Right ventricle myocardium inferior (tissue), 1 donor: ENCODE measurements at regions not wholly inside any gene's neighbourhood (a gene's known extent, or its start where the extent isn't known, plus 50 kb on each side); places are given as distances from the start of the nearest gene placed in this dataset.
A peak's percentile ranks its signal among the peaks of the same experiment; 100 is the strongest.

Experiments used
- ATAC-seq: fragments of 200-7000 bp; cut with Tn5 transposase; one replicate; pipeline ENCODE4 v1.9.1; 2020; ENCODE audit warnings: mild to moderate bottlenecking, moderate library complexity
- DNase-seq: peaks from one replicate; pipeline ENCODE4 v3.0.0; 2021; ENCODE audit errors: missing footprints
- intact Hi-C: fragments of 100-400 bp; cut with DNase I; formaldehyde crosslinking; loops from one replicate; pipeline ENCODE4 v1.11.0; 2022
- donor health status: DM: no; HTN: yes; CAD: no; lungs with severe emphysema.

DNA sequence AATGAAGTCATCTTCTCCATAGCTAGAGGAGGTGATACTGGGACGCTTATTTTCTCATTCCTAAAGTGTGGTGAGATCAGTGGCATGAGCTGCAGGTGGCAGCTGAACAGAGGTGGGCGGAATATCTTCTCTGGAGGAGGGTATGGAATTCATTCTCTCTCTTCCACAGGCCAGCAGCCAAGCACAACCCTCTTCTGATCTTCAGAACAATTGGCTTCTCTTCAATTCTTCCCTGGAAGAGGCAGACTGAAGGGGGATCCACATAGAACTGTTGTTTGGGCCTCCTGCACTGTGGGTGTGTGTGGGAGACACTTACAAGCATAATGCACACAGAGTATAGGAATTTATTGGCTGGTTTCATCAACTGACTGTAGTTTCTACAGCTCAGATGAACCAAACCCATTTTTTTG lies 180.4 kb upstream of the RASGEF1B start:
- intact Hi-C loops, result no loop called here

DNA sequence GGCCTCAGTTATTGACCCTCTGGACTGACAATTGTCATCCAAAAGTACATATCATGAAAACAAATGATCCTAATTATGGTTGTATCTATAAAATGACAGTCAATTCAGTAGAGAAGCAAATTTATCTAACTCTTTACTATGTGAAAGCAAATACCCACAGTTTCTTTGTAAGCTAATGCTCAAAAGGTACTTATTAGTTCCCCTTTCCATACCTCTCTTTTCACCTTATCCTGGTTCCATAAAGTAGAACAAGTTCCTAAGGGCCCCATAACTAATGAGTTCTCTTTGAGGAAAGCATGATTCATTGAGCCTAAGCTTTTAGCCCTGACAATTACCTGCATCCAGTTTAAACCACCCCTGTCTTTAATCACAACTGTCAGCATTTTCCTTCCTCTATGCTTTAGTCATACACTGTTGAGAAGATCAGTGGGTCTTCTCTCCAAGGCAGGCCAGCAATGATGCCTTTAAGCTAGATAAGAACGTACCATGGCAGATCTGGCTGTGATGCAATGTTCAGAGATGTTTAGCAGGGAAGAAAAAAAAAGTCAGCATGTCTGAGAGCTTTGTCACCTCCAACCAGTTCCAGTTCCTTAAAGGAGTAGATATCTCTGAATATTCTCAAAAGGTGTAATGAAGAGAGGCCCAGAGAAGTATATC lies 179.7 kb upstream of the RASGEF1B start:
- DNase-seq (no peak), ATAC-seq (no peak)

More for the DNA sequence above, 180.4 kb upstream of the RASGEF1B start:
- no peak for ATAC-seq
- DNase-seq, result no peak

DNA sequence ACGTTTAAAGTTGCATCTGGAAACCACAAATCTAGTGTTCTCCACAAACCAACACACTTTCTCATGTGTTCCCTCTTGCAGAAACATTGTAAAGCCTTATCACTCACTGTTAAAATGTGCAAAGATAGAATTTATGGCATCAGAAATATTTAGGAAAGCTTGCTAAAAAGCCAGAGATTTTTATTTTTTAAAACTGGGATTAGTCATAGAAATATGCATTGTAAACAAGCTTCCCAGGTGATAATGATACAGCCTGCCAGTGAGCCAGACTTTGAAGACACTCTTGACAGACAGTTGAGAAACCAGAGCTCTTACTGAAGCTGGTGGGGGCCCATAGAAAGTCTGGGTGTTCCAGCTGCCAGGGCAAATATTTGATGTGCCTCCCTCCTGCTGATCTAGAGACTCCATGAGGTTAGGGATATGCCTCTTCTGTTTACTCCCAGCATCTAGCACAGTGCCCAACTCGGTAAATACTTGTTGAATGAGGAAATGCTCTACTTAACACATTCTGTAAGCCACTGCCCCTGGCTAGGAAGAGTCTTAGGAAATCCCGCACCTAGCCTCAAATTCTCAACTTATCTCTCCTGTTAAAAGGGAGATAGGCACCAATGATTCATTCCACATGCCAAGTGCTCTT lies 179.0 kb upstream of the RASGEF1B start:
- DNase-seq (no peak), ATAC-seq (no peak)
- intact Hi-C loops, result no loop called here

More for the DNA sequence above, 179.7 kb upstream of the RASGEF1B start:
- intact Hi-C loops, result no loop called here

DNA sequence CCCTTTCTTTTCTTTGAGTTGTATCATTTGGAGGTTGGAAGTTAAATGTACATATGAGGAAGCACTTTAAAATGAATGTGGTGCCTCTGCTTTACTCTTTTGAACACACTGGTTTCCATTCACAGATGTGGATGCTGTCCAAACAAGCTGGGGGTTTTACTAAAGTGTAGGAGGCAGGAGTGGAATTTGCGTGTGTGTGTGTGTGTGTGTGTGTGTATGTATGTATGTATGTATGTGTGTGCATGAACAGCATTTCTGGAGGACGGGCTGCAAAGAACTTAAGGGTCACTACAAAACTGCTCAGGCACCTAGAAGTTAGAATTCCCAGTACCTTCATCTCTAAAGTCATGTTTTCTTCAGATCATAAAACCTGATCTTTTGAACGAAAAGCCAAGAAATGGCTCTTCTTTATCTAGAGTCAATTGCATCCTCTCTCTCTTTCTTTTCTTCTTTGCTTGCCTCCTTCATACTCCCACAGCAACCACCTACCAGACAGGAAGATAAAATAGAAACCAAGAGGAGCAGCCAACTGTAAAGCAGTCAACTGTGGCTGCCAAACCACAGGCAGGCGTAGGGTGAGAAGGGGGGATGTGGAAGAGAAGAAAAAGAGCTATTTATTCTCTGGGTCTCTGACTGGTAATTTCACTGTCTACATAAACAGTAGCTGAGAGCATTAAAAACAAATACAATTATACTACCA lies 177.0 kb upstream of the RASGEF1B start:
- DNase-seq (no peak), ATAC-seq (no peak)
- intact Hi-C loops, result no loop called here

DNA sequence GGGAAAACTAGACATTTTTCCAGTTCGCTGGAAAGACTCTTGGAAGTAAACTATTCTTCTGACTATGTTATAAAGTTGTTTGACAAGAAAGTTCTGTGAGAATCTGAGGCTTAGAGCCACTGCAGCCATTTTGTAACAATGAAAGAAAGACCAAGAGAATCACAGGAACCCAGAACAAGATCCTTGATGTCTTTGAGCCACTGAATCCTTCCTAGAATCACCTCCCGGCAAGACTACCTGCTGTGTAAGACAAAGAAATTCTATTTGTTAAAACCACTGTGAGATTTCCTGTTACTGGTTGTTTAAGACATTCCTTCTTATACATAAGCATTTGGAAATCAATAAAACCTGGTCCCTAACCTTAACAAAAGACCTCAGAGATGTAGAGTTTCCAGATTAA lies 175.7 kb upstream of the RASGEF1B start:
- DNase-seq (no peak), ATAC-seq (no peak)
- intact Hi-C loops, result no loop called here

DNA sequence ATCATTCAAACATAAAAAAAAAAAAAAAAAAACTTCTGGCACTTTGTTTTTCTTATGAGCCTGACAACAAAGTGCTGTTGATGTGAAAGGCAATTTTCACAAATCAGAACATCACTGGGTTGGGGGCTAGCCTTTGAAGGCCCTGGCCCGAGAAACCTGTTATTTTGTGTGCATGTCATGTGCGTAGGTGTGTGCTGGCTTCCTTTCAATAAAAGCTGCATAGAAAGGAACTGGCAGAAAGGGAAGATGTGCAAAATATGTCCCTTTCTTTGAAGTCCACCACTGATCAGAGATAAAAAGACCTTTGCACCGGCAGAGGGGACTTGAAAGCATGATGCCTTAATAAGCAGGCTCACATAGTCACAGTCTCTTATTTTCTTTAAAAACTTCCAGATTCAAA lies 170.8 kb upstream of the RASGEF1B start:
- no peak for ATAC-seq
- intact Hi-C loops, result no loop called here
- no peak for DNase-seq

DNA sequence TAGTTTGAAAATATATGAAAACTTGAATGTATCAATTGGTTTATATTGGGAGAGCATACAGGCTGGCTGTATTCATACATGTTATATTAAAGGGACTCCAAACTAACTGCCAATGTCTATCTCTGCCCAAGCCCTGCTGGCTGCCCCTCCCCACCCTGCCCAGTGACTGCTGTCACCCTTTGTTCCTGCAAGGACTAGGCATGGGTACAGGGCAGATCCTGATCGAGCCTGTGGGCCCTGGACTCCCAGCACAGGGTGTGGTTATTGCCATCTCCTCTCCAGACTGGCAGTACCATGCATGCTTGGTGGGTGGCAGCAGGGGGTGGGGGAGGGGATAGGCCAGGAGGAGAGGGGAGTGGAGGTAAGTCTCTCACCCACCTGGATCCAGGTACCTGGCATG lies 167.5 kb upstream of the RASGEF1B start:
- intact Hi-C loops, result no loop called here
- no peak for DNase-seq
- ATAC-seq, result no peak

DNA sequence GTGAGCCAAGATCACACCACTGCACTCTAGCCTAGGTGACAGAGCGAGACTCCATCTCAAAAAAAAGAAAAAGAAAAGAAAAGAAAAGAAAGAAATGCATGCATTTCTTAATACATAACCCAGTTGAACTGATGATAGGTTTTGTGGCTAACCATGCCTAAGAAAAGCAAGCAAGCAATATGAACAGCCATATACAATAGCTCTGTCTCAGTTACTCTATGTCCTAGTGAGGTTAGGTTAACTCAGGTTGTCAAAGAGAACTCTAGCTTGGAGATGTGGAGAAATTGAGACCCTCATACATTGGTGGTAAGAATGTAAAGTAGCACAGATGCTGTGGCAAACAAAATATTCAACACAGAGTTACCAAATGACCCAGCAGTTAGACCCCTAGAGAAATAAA lies 167.0 kb upstream of the RASGEF1B start:
- DNase-seq (no peak), ATAC-seq (no peak)
- intact Hi-C loops, result no loop called here

DNA sequence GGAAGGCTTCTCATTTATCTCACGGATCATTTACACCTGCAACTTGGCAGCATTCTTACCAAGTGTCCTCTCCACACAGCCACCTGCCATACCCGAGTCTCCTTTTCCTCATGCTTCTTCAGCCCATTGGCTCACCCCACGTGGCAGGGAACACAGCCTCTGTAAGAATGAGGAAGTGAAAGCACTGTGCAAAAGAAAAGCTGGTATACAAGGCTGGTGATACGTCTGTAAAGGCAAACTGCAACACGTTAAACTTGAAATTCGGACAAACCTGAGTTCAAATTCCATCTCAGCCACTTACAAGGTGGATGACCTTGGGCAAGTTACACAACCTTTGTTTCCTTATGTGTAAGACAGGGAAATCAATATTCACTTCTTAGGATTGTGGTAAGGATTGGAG lies 164.0 kb upstream of the RASGEF1B start:
- intact Hi-C loops, result no loop called here
- DNase-seq (no peak), ATAC-seq (peak; percentile 60)

DNA sequence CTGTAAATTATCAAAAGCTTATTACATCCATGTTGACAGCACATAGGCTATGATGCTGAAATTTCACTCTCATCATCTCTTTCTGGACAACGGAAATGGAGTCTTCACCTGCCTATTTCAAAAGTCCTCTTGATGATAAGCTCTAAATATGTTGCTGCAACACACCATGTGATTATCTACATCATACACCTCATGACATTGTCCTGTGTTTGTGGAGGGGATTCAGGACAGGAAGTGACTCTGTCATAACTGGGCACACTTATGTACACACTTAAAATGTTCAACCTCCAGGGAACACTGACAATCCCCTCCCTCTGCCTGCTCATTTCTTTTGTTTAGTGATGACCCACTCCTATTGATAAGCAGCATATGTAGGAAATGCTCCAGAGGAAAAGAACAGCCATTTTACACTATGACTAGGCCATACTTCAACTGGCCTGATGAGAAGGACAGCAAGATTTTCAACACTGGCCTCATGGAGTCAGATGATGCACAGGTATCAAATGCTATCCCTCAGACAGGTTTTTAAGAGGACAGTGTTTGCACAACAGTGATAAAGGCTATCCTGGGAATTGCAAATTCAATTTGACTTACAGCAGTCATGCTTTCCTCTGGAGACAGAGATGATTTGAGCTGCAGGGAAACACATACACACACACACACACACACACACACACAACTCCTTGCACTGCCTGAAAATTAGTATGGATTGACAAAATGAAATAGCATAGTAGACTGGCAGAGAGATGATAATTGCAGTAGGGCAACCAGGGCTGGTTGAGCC lies 163.3 kb upstream of the RASGEF1B start:
- DNase-seq, result no peak
- no peak for ATAC-seq
- intact Hi-C loops, result no loop called here

DNA sequence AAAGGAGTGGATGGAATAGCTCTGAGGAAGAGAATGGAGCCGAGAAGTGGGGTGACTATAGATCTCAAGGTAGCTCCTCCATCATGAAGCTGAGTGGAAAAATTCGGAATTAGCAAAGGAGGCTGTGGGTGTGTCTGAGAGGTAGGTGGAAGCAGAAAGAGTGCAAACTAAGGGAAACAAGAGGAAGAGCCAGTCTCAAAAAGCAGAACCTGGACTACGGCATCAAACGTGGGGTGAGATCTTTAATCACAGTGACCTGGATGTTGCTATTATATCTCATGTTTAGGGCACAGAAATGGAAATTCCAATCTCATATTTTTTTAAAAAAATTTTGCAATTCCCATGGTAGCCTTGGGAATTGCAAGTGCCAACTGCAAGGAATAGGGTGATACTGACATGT lies 162.5 kb upstream of the RASGEF1B start:
- DNase-seq (no peak), ATAC-seq (no peak)
- intact Hi-C loops, result no loop called here

DNA sequence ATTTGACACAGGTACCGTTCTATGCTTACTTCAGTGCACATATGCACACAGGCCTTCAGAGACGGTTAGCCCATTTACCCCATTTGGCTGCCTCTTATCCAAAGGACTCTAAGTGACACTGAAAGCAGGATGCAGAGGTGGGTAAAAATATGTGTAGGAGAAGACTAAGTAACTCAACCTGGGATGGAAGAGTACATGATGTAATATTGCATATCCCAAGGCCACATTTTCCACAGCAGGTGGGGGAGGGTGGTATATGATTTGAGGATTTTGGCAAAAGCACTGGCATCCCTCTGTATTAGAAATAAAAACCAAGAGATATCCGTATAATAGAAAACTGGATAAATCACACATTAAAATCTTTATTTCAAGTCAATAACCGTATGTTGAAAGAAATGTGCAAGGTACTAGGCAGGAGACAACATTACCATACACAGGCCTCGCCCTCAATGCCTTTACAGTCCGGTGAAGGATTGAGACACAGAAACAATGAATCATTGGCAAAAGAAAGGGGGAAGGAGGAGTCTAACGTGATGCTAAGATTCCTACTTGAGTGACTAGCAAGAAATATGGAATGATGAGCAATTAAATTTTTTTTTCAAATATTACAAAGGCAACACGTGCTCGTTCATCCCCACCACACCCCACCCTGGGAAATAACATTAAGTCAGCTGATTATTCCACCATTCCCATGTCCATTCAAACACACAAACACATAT lies 161.0 kb upstream of the RASGEF1B start:
- ATAC-seq, result no peak
- intact Hi-C loops, result no loop called here
- no peak for DNase-seq

DNA sequence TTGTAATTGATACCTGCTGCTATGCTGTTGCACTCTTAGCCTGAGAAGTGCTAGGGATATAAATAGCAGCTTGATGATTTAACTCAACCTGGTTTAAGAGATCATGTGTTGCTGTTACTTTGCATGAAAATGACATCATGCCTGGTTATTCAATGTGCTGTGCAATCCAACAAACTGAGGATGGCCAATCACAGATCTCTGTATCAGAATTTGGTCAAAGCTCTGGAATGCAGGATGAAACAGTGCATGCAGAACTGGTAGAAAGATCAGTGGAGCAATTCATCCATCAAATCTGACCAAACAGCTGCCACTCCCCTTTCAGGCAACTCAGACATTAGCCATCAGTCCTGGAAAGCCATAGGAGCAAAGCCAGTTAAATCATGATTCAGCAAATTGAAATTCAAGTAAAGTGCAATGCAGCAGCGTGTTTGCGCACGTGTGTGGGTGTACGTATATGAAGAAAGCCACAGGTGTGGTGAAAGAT lies 160.3 kb upstream of the RASGEF1B start:
- DNase-seq (no peak), ATAC-seq (peak; percentile 20)
- intact Hi-C loops, result no loop called here

DNA sequence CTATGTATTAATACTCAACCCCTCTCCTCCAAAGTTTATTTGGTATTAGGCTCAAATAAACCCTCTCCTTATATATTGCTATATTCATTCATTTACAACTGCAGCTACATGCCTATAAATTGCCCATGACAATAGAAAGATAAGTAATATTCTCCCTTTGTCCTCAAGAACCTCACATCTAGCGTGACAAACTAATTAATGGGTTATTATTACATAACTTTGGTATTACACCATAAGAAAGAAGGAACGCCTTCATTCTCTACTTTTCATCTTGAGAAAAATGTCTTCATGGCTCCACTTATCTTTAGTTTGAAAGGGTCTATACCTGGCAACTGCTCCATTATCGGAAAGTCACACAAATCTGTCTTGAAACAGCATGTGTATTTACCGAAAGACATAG lies 157.7 kb upstream of the RASGEF1B start:
- DNase-seq, result no peak
- no peak for ATAC-seq
- intact Hi-C loops, result no loop called here

DNA sequence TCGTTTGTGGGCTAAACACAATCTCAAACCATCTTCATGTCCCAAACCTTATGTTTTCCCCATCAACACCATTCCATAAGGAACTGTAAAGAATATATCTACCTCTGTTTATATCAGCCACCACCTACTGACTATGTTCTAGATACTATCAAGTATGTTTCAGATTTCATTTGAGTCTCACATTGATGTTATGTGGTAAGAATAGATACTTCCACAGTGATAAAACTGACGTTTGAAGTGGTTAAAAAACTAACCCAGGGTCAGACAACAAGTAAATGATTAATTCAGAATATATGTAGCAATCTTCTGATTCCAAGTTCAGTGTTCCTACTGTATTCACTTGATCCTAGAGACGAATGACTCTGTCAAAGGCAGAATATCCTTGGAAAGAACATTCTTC lies 156.8 kb upstream of the RASGEF1B start:
- DNase-seq (no peak), ATAC-seq (no peak)
- intact Hi-C loops, result no loop called here

DNA sequence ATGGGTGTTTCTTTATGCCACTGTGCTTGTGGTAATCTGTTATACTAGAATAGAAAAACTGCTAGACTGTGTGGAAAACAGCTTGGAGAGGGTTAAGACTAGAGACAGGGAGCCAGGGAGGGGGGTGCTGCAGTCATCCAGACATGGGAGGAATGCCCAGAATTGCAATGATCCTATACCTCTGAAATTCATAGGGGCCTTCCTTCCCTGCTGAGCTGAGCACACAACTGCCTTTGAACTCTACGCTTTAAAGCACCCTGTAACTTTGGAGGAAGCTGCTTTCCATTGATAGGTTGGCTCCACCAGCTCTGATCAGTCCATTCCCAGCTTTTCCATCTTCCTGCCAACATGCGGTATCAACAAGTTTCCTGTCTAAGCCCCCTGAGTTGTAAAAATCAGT lies 155.9 kb upstream of the RASGEF1B start:
- no peak for DNase-seq
- ATAC-seq, result no peak
- intact Hi-C loops, result no loop called here

DNA sequence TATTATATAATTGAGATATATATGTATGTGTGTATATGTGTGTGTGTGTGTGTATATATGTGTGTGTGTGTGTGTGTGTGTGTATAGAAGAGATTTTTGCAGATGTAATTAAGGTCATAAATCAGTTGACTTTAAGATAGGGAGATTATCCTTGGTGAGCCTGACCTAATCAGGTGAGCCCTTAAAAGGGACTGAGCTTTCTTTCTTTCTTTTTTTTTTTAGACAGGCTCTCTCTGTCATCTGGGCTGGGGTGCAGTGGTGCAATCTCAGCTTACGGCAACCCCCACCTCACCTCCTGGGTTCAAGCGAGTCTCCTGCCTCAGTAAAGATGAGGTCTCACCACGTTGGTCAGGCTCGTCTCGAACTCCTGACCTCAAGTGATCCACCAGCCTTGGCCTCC lies 155.1 kb upstream of the RASGEF1B start:
- DNase-seq (no peak), ATAC-seq (no peak)
- intact Hi-C loops, result no loop called here

DNA sequence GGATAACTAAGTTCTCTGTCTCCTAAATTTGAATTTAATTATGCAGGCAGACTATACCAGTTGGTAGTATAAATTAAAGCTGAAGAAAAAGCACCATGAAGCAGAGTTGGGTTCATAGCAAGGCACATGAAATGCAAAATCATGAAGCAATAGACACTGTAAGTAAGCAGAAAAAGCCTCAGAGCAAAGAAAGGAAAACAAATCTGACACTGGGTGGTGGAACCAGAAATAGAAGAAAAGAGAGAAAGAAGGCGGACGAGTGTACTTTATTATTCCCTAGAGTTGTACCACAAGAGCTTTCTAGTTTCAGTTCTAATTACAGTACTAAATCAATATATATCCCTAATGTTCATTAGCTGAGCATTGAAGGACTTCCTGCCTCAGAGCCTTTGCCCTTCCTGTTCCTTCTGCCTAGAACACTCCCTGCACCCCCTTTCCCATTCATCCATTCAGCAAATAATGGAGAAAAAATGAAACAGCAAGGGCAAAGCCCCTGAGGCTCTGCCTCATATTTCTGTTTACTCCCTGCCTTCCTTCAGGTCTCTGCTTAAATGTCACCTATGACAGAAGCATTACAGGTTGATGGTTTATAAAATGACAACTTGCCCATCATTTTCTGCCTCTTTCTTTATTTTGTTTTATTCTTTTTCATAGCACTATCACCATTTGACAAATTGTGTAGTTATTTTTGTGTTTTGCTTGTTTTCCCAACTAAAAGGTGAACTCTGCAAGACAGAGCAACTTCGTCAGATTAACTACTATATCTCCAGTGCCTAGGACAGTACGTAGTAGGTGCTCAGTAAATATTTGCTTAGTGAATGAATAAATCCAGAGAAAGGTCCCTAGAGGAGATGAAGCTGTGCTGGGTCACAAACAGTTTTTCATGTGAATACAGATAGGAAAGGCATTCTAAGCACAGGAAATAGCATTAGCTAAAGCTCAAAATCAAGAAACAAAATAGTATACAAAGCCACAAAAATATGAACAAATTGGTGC lies 154.0 kb upstream of the RASGEF1B start:
- intact Hi-C loops, result no loop called here
- ATAC-seq, result no peak
- no peak for DNase-seq
